ENCODE measurements at regions not wholly inside any gene's neighbourhood (a gene's known extent, or its start where the extent isn't known, plus 50 kb on each side); places are given as distances from the start of the nearest gene placed in this dataset.

DNA sequence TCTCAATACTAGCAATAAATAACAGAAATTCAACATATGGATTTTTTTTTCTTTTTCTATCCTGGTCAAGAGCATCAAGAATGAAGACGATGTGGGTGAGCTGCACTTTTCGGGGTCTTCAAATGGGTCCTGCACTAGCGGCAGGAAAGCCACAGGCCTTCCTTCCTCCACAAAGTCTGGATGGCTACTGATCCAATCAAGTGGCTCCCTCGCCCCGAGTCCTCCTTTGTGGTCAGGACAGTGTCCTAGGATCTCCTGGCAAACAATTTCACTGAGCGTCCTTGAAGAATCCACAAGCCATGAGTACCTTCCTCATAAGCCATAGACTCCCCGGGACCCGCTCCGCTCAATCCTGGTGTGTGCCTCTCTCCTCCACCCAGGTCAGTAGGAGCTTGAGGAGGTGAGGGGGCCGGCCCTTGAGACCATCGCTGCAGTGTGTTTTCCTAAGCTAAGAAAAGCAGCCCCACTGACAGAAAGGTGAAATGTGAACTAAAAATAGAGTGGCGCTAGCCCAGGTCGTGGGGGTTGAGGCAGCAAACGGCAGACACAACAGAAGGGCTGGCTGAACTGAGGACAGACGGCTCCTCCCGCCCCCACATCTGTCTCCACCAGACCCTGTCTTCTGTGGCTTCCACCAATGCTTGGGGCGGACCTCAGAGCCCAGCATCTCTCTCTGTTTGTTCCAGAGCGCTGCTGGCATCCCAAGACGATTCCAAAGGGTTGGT lies 202.3 kb downstream of the HERPUD2 start:
- TF ChIP-seq POLR2A (IDR thresholded peaks at IDR 0.05; ENCODE audit: low read depth, low read length) = no peak
- no peak for TF ChIP-seq TAF1 (IDR thresholded peaks at IDR 0.05; ENCODE audit: low read depth, low read length)
- TF ChIP-seq POLR2AphosphoS5 (IDR thresholded peaks at IDR 0.05; ENCODE audit: low read depth, low read length) = no peak
- no peak for TF ChIP-seq SPI1 (IDR thresholded peaks at IDR 0.05; ENCODE audit: low read depth, low read length)
- TF ChIP-seq POU2F2 (IDR thresholded peaks at IDR 0.05; ENCODE audit: low read depth, low read length) = no peak

Measured in GM12891 (cell line).